Esophagus squamous epithelium (tissue), 5 donors: ENCODE measurements at regions not wholly inside any gene's neighbourhood (a gene's known extent, or its start where the extent isn't known, plus 50 kb on each side); places are given as distances from the start of the nearest gene placed in this dataset.

Source experiments
- DNase-seq: peaks from one replicate; lab custom pipeline; 2025; lab: John Stamatoyannopoulos, UW
- H3K27ac ChIP-seq, 4 donors: fragments of 200-600 bp; sonication (generic); one replicate each; pipeline ENCODE4 v1.5.1; 2016 to 2019; ENCODE audit warnings: mild to moderate bottlenecking in 1 of 4
- H3K27me3 ChIP-seq, 4 donors: fragments of 200-600 bp; sonication (generic); 1 replicate in 3 of 4; 2 replicates in 1 of 4; pipeline versions ENCODE4 v1.5.1 to v1.6.0; 2017 to 2021; ENCODE audit warnings: antibody characterized with exemption in 1 of 4
- H3K36me3 ChIP-seq, 3 donors: fragments of 200-600 bp; sonication (generic); one replicate each; pipeline ENCODE4 v1.5.1; 2016 to 2019
- H3K4me1 ChIP-seq, 3 donors: fragments of 200-600 bp; sonication (generic); one replicate each; pipeline ENCODE4 v1.5.1; 2017 to 2019
- H3K4me3 ChIP-seq, 4 donors: fragments of 200-600 bp; sonication (generic); 1 replicate in 3 of 4; 2 replicates in 1 of 4; pipeline ENCODE4 v1.5.1; 2016 to 2019; ENCODE audit warnings: mild to moderate bottlenecking in 2 of 4, moderate library complexity in 1 of 4
- H3K9me3 ChIP-seq, 3 donors: fragments of 200-600 bp; sonication (generic); one replicate each; pipeline ENCODE4 v1.5.1; 2016 to 2019
- CTCF ChIP-seq, 6 experiments: fragments of 450-650 bp in 4 of 6; fragments of 200-600 bp in 2 of 6; sonication (generic) in 2 of 6; IDR thresholded peaks; one replicate each; pipeline ENCODE4 v1.5.1; 2016 to 2019; ENCODE audit warnings: antibody characterized with exemption in 6 of 6, mild to moderate bottlenecking in 4 of 6, moderate library complexity in 4 of 6
- POLR2A ChIP-seq, 4 donors: fragments of 450-650 bp; IDR thresholded peaks; one replicate each; pipeline ENCODE4 v1.6.1; 2017; ENCODE audit warnings: antibody characterized with exemption in 4 of 4, mild to moderate bottlenecking in 4 of 4, moderate library complexity in 3 of 4
- WGBS, 2 donors: methylation state at CpG; one replicate each; pipeline ENCODE4 v1.1.5; 2018; 5-methylcytosine and 5-hydroxymethylcytosine counted together
- intact Hi-C: fragments of 100-400 bp; cut with DNase I; formaldehyde crosslinking; loops from one replicate; pipeline ENCODE4 v1.15.0; 2022
- donor health status: DM: yes; HTN: yes; CAD: no.

- DNase-seq = no peak
- intact Hi-C loops = no loop called here
- no peak for TF ChIP-seq CTCF (IDR thresholded peaks at IDR 0.05)
- TF ChIP-seq POLR2A (IDR thresholded peaks at IDR 0.05) = no peak
- no peaks in the 10 kb centered on the region for H3K27me3 ChIP-seq
- H3K4me3 ChIP-seq = no peak overlapping the region
- H3K27ac ChIP-seq = no peak overlapping the region
- H3K36me3 ChIP-seq = peaks cover 0 to 28% (median 0%) of the 10 kb centered on the region in 3 donors
- no peaks in the 10 kb centered on the region for H3K9me3 ChIP-seq
- WGBS, 2 donors = 70 to 82% methylated on average over 9 of the region's 9 CpGs
- H3K4me1 ChIP-seq = peaks cover 0 to 1% (median 0%) of the 10 kb centered on the region in 3 donors
These were observed 120.9 kb downstream of the BEGAIN start for GRCh38 chr14:100466111-100466856.

- DNase-seq = no peak
- Histone ChIP-seq H3K4me1 (peaks cover 0 to 10% (median 3%) of the 10 kb centered on the region in 3 donors), H3K9me3 (no peaks in the 10 kb centered on the region), H3K27me3 (no peaks in the 10 kb centered on the region), H3K4me3 (no peak overlapping the region), H3K36me3 (peaks cover 0 to 28% (median 0%) of the 10 kb centered on the region in 3 donors), H3K27ac (no peak overlapping the region)
- intact Hi-C loops = no loop called here
- 79 to 80% methylated on average over 9 to 11 of the region's 11 CpGs for WGBS, 2 donors
- TF ChIP-seq CTCF (IDR thresholded peaks at IDR 0.05) = no peak
- no peak for TF ChIP-seq POLR2A (IDR thresholded peaks at IDR 0.05)
These were observed 120.0 kb downstream of the BEGAIN start for GRCh38 chr14:100467046-100467750.

GRCh38 chr14:100467939-100468338, 119.3 kb downstream of the BEGAIN start:
- Histone ChIP-seq H3K4me1 (peaks cover 0 to 11% (median 3%) of the 10 kb centered on the region in 3 donors), H3K4me3 (no peak overlapping the region), H3K36me3 (peaks cover 0 to 28% (median 0%) of the 10 kb centered on the region in 3 donors), H3K9me3 (no peaks in the 10 kb centered on the region), H3K27ac (no peak overlapping the region), H3K27me3 (no peaks in the 10 kb centered on the region)
- intact Hi-C loops = no loop called here
- DNase-seq = no peak
- WGBS, 2 donors = 67 to 81% methylated on average over 1 to 6 of the region's 17 CpGs
- TF ChIP-seq CTCF (IDR thresholded peaks at IDR 0.05) (no peak), POLR2A (IDR thresholded peaks at IDR 0.05) (no peak)

GRCh38 chr14:100468557-100468956, 118.7 kb downstream of the BEGAIN start:
- Histone ChIP-seq H3K27ac (no peak overlapping the region), H3K4me1 (peaks cover 0 to 11% (median 3%) of the 10 kb centered on the region in 3 donors), H3K27me3 (no peaks in the 10 kb centered on the region), H3K4me3 (no peak overlapping the region), H3K9me3 (no peaks in the 10 kb centered on the region), H3K36me3 (peaks cover 0 to 28% (median 0%) of the 10 kb centered on the region in 3 donors)
- DNase-seq = no peak
- no peak for TF ChIP-seq POLR2A (IDR thresholded peaks at IDR 0.05)
- no peak for TF ChIP-seq CTCF (IDR thresholded peaks at IDR 0.05)
- intact Hi-C loops = no loop called here
- WGBS, 2 donors = 74 to 78% methylated on average over 7 to 9 of the region's 9 CpGs
